SK-N-SH (cell line): ENCODE measurements at regions not wholly inside any gene's neighbourhood (a gene's known extent, or its start where the extent isn't known, plus 50 kb on each side); places are given as distances from the start of the nearest gene placed in this dataset.

Experiments used
- CTCF ChIA-PET: fragments of 300-600, 350-600 bp; formaldehyde crosslinking; extraction: SDS; loops from one replicate; lab custom pipeline; 2021; lab: Yijun Ruan, JAX
- POLR2A ChIA-PET: fragments of 350-600 bp; sonication (Branson Sonifier 250); formaldehyde crosslinking; extraction: SDS; loops from one replicate; lab custom pipeline; 2020; ENCODE audit warnings: antibody characterized with exemption, inconsistent platforms; lab: Yijun Ruan, JAX
- DNase-seq: peaks from one replicate; pipeline ENCODE4 v3.0.0; 2012
- H2AFZ ChIP-seq: fragments of 200-600 bp; sonication (generic); 2 replicates; pipeline ENCODE4 v1.8.1; 2016; ENCODE audit warnings: antibody characterized with exemption, mild to moderate bottlenecking, low read depth
- H3F3A ChIP-seq: fragments of 200-600 bp; sonication (generic); replicated peaks from 2 replicates; pipeline ENCODE3; 2016; ENCODE audit warnings: antibody characterized with exemption, mild to moderate bottlenecking; ENCODE audit not compliant: insufficient read depth
- H3K27ac ChIP-seq, 2 experiments: fragments of 200-500 bp in 1 of 2; fragments of 200-600 bp in 1 of 2; sonication (Bioruptor generic) in 1 of 2; sonication (generic), shearing (Covaris generic) in 1 of 2; 2 replicates each; pipeline versions ENCODE4 v1.5.1 to v1.6.1; 2014 to 2016; ENCODE audit warnings: low read depth in 2 of 2, inconsistent platforms in 1 of 2, low read length in 1 of 2, mild to moderate bottlenecking in 1 of 2, mixed read lengths in 1 of 2
- H3K27me3 ChIP-seq: fragments of 200-600 bp; sonication (generic), shearing (Covaris generic); 2 replicates; pipeline ENCODE4 v1.6.1; 2016; ENCODE audit warnings: mixed run types; ENCODE audit not compliant: insufficient read depth
- H3K36me3 ChIP-seq, 2 experiments: fragments of 200-500 bp in 1 of 2; fragments of 200-600 bp in 1 of 2; sonication (Bioruptor generic) in 1 of 2; sonication (generic) in 1 of 2; replicated peaks in 1 of 2; 2 replicates each; pipeline versions ENCODE3 to v1.5.1; 2014 to 2016; ENCODE audit warnings: low read length in 1 of 2, mild to moderate bottlenecking in 1 of 2; ENCODE audit not compliant: insufficient read depth in 2 of 2, control insufficient read depth in 1 of 2
- H3K4me1 ChIP-seq, 2 experiments: fragments of 200-500 bp in 1 of 2; fragments of 200-600 bp in 1 of 2; sonication (Bioruptor generic) in 1 of 2; sonication (generic), shearing (Covaris generic) in 1 of 2; 2 replicates each; pipeline versions ENCODE4 v1.5.1 to v1.6.1; 2014 to 2016; ENCODE audit warnings: low read depth in 1 of 2, low read length in 1 of 2, mixed run types in 1 of 2; ENCODE audit not compliant: insufficient read depth in 2 of 2, control insufficient read depth in 1 of 2
- H3K4me2 ChIP-seq: fragments of 200-600 bp; sonication (generic), shearing (Covaris generic); 2 replicates; pipeline ENCODE4 v1.6.1; 2017; ENCODE audit warnings: mixed run types
- H3K4me3 ChIP-seq, 2 experiments: fragments of 200-500 bp in 1 of 2; fragments of 200-600 bp in 1 of 2; sonication (Bioruptor generic) in 1 of 2; sonication (generic), shearing (Covaris generic) in 1 of 2; 2 replicates each; pipeline versions ENCODE4 v1.5.1 to v1.8.1; 2014 to 2016; ENCODE audit warnings: low read depth in 2 of 2, inconsistent platforms in 1 of 2, low read length in 1 of 2, mild to moderate bottlenecking in 1 of 2, mixed read lengths in 1 of 2, moderate library complexity in 1 of 2
- H3K79me2 ChIP-seq: fragments of 200-600 bp; sonication (generic); 2 replicates; pipeline ENCODE4 v1.8.1; 2017; ENCODE audit warnings: mild to moderate bottlenecking; ENCODE audit not compliant: insufficient read depth
- H3K9ac ChIP-seq: fragments of 200-600 bp; sonication (generic); 2 replicates; pipeline ENCODE4 v1.6.1; 2017; ENCODE audit warnings: mixed run types
- H3K9me2 ChIP-seq: fragments of 200-600 bp; sonication (generic); 2 replicates; pipeline ENCODE4 v1.6.1; 2017; ENCODE audit warnings: mixed run types
- H3K9me3 ChIP-seq: fragments of 200-600 bp; sonication (generic); 2 replicates; pipeline ENCODE4 v1.6.1; 2017; ENCODE audit warnings: mixed run types, mild to moderate bottlenecking, moderate library complexity
- H4K20me1 ChIP-seq: fragments of 200-600 bp; sonication (generic); 2 replicates; pipeline ENCODE4 v1.6.1; 2017; ENCODE audit warnings: mild to moderate bottlenecking, mixed run types; ENCODE audit not compliant: insufficient read depth
- CHD2 ChIP-seq: fragments of 150-350 bp; IDR thresholded peaks from 2 replicates; pipeline ENCODE4 v1.6.1; 2018; ENCODE audit warnings: low read length; ENCODE audit not compliant: partially characterized antibody
- ELF1 ChIP-seq: IDR thresholded peaks from 2 replicates; pipeline ENCODE4 v1.4.0; 2012
- EP300 ChIP-seq, 2 experiments: IDR thresholded peaks; 2 replicates each; pipeline versions ENCODE4 v1.4.0 to v1.6.1; 2012; ENCODE audit warnings: borderline replicate concordance in 1 of 2, low read depth in 1 of 2, low read length in 1 of 2
- EZH2phosphoT487 ChIP-seq: fragments of 200-600 bp; sonication (generic); IDR thresholded peaks from 2 replicates; pipeline ENCODE4 v1.6.1; 2017; ENCODE audit warnings: low read depth, mixed run types, mild to moderate bottlenecking, antibody characterized with exemption, moderate library complexity, borderline replicate concordance
- FOSL2 ChIP-seq: IDR thresholded peaks from 2 replicates; pipeline ENCODE4 v1.4.0; 2012; ENCODE audit warnings: low read depth, mild to moderate bottlenecking, moderate library complexity, borderline replicate concordance
- FOXJ3 ChIP-seq: sonication (generic); formaldehyde crosslinking; IDR thresholded peaks from 2 replicates; pipeline ENCODE4 v1.5.1; 2020; ENCODE audit warnings: mild to moderate bottlenecking, missing genetic modification reagents
- FOXM1 ChIP-seq: IDR thresholded peaks from 2 replicates; pipeline ENCODE4 v1.4.0; 2012; ENCODE audit warnings: low read depth, mild to moderate bottlenecking
- GABPA ChIP-seq: IDR thresholded peaks from 2 replicates; pipeline ENCODE4 v1.4.0; 2012; ENCODE audit warnings: low read depth, mild to moderate bottlenecking
- JUND ChIP-seq: IDR thresholded peaks from 2 replicates; pipeline ENCODE4 v1.4.0; 2012
- MEF2A ChIP-seq: IDR thresholded peaks from 2 replicates; pipeline ENCODE4 v1.4.0; 2012; ENCODE audit warnings: low read depth, borderline replicate concordance
- MXI1 ChIP-seq: IDR thresholded peaks from 2 replicates; pipeline ENCODE4 v1.6.1; 2012; ENCODE audit warnings: mild to moderate bottlenecking, low read depth, low read length, improper control_type of control experiment
- NFIC ChIP-seq: IDR thresholded peaks from 2 replicates; pipeline ENCODE4 v1.4.0; 2012; ENCODE audit warnings: borderline replicate concordance
- NRF1 ChIP-seq: IDR thresholded peaks from 2 replicates; pipeline ENCODE4 v1.6.1; 2012; ENCODE audit warnings: low read depth, mild to moderate bottlenecking, low read length
- RAD21 ChIP-seq: IDR thresholded peaks from 2 replicates; pipeline ENCODE4 v1.6.1; 2012; ENCODE audit warnings: mild to moderate bottlenecking, low read length
- RCOR1 ChIP-seq: fragments of 150-350 bp; IDR thresholded peaks from 2 replicates; pipeline ENCODE4 v1.6.1; 2017; ENCODE audit warnings: antibody characterized with exemption, low read length
- RFX5 ChIP-seq: IDR thresholded peaks from 2 replicates; pipeline ENCODE4 v1.6.1; 2012; ENCODE audit warnings: mild to moderate bottlenecking, improper control_type of control experiment, low read length
- RXRA ChIP-seq: IDR thresholded peaks from 2 replicates; pipeline ENCODE4 v1.4.0; 2012; ENCODE audit warnings: low read depth, mild to moderate bottlenecking, borderline replicate concordance
- SIN3A ChIP-seq: IDR thresholded peaks from 2 replicates; pipeline ENCODE4 v1.6.1; 2012; ENCODE audit warnings: low read depth, mild to moderate bottlenecking, low read length, moderate library complexity, borderline replicate concordance
- SMC3 ChIP-seq: IDR thresholded peaks from 2 replicates; pipeline ENCODE4 v1.6.1; 2012; ENCODE audit warnings: low read depth, low read length, improper control_type of control experiment
- TCF12 ChIP-seq: IDR thresholded peaks from 2 replicates; pipeline ENCODE4 v1.4.0; 2012
- TEAD4 ChIP-seq: IDR thresholded peaks from 2 replicates; pipeline ENCODE4 v1.4.0; 2012; ENCODE audit warnings: mild to moderate bottlenecking, borderline replicate concordance; ENCODE audit not compliant: insufficient read depth
- WGBS: methylation state at CpG from one replicate; pipeline ENCODE4 v1.1.6; 2017; ENCODE audit warnings: low lambda C conversion rate; 5-methylcytosine and 5-hydroxymethylcytosine counted together
- TF ChIP-seq, protein P1 (sequence below): fragments of 150-350 bp; IDR thresholded peaks from 2 replicates; pipeline ENCODE4 v1.6.1; 2017; ENCODE audit warnings: antibody characterized with exemption, low read length, low read depth, borderline replicate concordance
- TF ChIP-seq, protein P2 (sequence below): IDR thresholded peaks from 2 replicates; pipeline ENCODE4; 2012
- TF ChIP-seq, protein P3 (sequence below): IDR thresholded peaks from 2 replicates; pipeline ENCODE4 v1.4.0; 2012; ENCODE audit warnings: low read depth, borderline replicate concordance
- TF ChIP-seq, protein P4 (sequence below): IDR thresholded peaks from 2 replicates; pipeline ENCODE4 v1.4.0; 2012; ENCODE audit warnings: low read depth
- TF ChIP-seq, protein P5 (sequence below): fragments of 150-350 bp; IDR thresholded peaks from 2 replicates; pipeline ENCODE4 v1.6.1; 2016; ENCODE audit warnings: mild to moderate bottlenecking, low read depth, low read length

DNA sequence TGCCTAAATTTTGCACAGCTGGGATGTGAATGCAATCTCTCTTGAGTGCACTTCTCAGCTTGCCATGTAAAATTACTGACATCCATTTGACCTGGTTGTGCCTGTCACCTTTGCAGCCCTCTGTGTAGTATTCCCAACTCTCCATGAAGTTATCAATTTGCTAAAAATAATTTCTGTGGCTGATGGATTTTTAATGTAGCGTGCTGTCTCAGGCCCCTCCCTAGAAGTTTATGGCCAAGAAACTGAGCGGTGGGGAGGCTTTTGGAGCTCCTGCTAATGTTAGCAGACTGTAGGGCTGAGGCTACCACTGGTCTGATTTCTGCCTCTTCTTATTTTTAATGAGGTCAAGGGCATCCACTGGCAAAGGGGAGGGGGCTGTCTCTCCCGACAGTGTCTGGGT, 577.0 kb upstream of the DPP6 start:
- ChIA-PET POLR2A (no interaction called here), CTCF (interaction anchor here (1.3 kb wide), 1 partner anchor 94 kb away, joined by 3 read pairs; no protein-coding TSS in a partner anchor)
- H3K79me2 ChIP-seq = no peaks in the 10 kb centered on the region
- no peak overlapping the region for H3K9ac ChIP-seq
- H3K27ac ChIP-seq = no peak overlapping the region
- DNase-seq = no peak
- no peaks in the 10 kb centered on the region for H3K9me2 ChIP-seq
- TF ChIP-seq, protein P1, sequence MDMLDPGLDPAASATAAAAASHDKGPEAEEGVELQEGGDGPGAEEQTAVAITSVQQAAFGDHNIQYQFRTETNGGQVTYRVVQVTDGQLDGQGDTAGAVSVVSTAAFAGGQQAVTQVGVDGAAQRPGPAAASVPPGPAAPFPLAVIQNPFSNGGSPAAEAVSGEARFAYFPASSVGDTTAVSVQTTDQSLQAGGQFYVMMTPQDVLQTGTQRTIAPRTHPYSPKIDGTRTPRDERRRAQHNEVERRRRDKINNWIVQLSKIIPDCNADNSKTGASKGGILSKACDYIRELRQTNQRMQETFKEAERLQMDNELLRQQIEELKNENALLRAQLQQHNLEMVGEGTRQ = no peak
- no peak for TF ChIP-seq NRF1
- TF ChIP-seq JUND = no peak
- TF ChIP-seq RAD21 = no peak
- TF ChIP-seq, protein P2, sequence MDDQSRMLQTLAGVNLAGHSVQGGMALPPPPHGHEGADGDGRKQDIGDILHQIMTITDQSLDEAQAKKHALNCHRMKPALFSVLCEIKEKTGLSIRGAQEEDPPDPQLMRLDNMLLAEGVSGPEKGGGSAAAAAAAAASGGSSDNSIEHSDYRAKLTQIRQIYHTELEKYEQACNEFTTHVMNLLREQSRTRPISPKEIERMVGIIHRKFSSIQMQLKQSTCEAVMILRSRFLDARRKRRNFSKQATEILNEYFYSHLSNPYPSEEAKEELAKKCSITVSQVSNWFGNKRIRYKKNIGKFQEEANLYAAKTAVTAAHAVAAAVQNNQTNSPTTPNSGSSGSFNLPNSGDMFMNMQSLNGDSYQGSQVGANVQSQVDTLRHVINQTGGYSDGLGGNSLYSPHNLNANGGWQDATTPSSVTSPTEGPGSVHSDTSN = no peak
- no peak for TF ChIP-seq SIN3A
- no peak for TF ChIP-seq ELF1
- TF ChIP-seq EZH2phosphoT487 = no peak
- no peak for TF ChIP-seq TCF12
- TF ChIP-seq, protein P3, sequence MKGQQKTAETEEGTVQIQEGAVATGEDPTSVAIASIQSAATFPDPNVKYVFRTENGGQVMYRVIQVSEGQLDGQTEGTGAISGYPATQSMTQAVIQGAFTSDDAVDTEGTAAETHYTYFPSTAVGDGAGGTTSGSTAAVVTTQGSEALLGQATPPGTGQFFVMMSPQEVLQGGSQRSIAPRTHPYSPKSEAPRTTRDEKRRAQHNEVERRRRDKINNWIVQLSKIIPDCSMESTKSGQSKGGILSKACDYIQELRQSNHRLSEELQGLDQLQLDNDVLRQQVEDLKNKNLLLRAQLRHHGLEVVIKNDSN = no peak
- TF ChIP-seq RFX5 = no peak
- no peak for TF ChIP-seq FOSL2
- TF ChIP-seq, protein P4, sequence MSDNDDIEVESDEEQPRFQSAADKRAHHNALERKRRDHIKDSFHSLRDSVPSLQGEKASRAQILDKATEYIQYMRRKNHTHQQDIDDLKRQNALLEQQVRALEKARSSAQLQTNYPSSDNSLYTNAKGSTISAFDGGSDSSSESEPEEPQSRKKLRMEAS = no peak
- no peak for TF ChIP-seq EP300 (IDR thresholded peaks at IDR 0.05; ENCODE audit: borderline replicate concordance in 1 of 2, low read depth in 1 of 2, low read length in 1 of 2)
- no peaks in the 10 kb centered on the region for H4K20me1 ChIP-seq
- no peak overlapping the region for H2AFZ ChIP-seq
- no peaks in the 10 kb centered on the region for H3K4me1 ChIP-seq
- H3K4me3 ChIP-seq = no peak overlapping the region
- peaks cover 4% of the 10 kb centered on the region; the same call in 1 of the 2 replicates for H3K9me3 ChIP-seq
- H3F3A ChIP-seq = no peaks in the 10 kb centered on the region
- H3K27me3 ChIP-seq = no peaks in the 10 kb centered on the region
- no peak overlapping the region for H3K4me2 ChIP-seq
- H3K36me3 ChIP-seq = no peaks in the 10 kb centered on the region
- WGBS = 0% methylated on average over 3 of the region's 3 CpGs

DNA sequence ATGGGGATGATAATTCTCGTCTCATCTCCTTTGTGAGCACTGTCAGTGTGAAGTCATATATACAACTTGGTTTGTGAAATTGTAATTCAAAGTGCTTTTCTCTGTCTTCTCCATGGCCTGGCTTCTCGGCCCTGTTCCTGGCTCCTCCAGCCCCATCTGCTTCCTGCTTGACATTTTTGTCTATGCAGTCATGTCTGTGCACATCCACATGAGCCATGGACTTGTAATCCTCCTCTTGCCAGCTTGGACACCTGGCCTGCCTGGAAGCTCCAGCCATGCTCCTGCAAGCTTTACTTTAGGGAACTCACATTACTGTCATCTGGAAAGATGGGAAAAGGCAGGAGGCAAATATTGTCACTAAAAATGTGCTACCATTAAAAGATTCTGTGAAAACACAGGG, 576.0 kb upstream of the DPP6 start:
- Histone ChIP-seq H3K27ac (no peak overlapping the region), H3K4me3 (no peak overlapping the region), H3K4me2 (no peak overlapping the region), H3K9ac (no peak overlapping the region)
- WGBS = 0% methylated on average over 2 of the region's 2 CpGs
- TF ChIP-seq FOXJ3 (CRISPR knock-in tag) (no peak), FOXM1 (no peak), RFX5 (no peak), NFIC (no peak), MXI1 (no peak), TEAD4 (no peak), RXRA (no peak), CHD2 (no peak), GABPA (no peak), MEF2A (no peak), SMC3 (no peak), EZH2phosphoT487 (no peak), RCOR1 (no peak), JUND (no peak)
- TF ChIP-seq, protein P5, sequence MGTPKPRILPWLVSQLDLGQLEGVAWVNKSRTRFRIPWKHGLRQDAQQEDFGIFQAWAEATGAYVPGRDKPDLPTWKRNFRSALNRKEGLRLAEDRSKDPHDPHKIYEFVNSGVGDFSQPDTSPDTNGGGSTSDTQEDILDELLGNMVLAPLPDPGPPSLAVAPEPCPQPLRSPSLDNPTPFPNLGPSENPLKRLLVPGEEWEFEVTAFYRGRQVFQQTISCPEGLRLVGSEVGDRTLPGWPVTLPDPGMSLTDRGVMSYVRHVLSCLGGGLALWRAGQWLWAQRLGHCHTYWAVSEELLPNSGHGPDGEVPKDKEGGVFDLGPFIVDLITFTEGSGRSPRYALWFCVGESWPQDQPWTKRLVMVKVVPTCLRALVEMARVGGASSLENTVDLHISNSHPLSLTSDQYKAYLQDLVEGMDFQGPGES = no peak
- TF ChIP-seq, all 33 proteins: peak for 0
- DNase-seq = no peak
- H4K20me1 ChIP-seq = no peaks in the 10 kb centered on the region
- no peaks in the 10 kb centered on the region for H3K27me3 ChIP-seq
- ChIA-PET CTCF (no interaction called here), POLR2A (no interaction called here)
- H3F3A ChIP-seq = no peaks in the 10 kb centered on the region
- H2AFZ ChIP-seq = no peak overlapping the region
- H3K36me3 ChIP-seq = no peaks in the 10 kb centered on the region
- no peaks in the 10 kb centered on the region for H3K79me2 ChIP-seq
- H3K4me1 ChIP-seq = no peaks in the 10 kb centered on the region
- no peaks in the 10 kb centered on the region for H3K9me2 ChIP-seq
- H3K9me3 ChIP-seq = peaks cover 10% of the 10 kb centered on the region; the same call in 1 of the 2 replicates
